NT2/D1 (cell line): ENCODE measurements at regions not wholly inside any gene's neighbourhood (a gene's known extent, or its start where the extent isn't known, plus 50 kb on each side); places are given as distances from the start of the nearest gene placed in this dataset.

Source experiments
- DNase-seq: peaks from one replicate; pipeline ENCODE4 v3.0.0-alpha.2; 2011; ENCODE audit warnings: low read depth, low spot score
- H3K27me3 ChIP-seq: 2 replicates; pipeline ENCODE4 v1.6.0; 2011; ENCODE audit warnings: mild to moderate bottlenecking; ENCODE audit not compliant: insufficient read length, insufficient read depth
- H3K36me3 ChIP-seq: 2 replicates; pipeline ENCODE4 v1.6.1; 2011; ENCODE audit warnings: mild to moderate bottlenecking, low read length, mixed read lengths; ENCODE audit not compliant: insufficient read depth, insufficient read length
- H3K4me1 ChIP-seq: 2 replicates; pipeline ENCODE4 v1.5.1; 2011; ENCODE audit not compliant: insufficient read depth, insufficient read length
- H3K4me3 ChIP-seq: 2 replicates; pipeline ENCODE4 v1.5.1; 2011; ENCODE audit warnings: low read depth; ENCODE audit not compliant: insufficient read length
- H3K9ac ChIP-seq: 2 replicates; pipeline ENCODE4 v1.6.0; 2011; ENCODE audit warnings: low read depth; ENCODE audit not compliant: insufficient read length
- H3K9me3 ChIP-seq: 2 replicates; pipeline ENCODE4 v1.5.1; 2011; ENCODE audit warnings: mild to moderate bottlenecking, low read length; ENCODE audit not compliant: insufficient read depth
- SUZ12 ChIP-seq: IDR thresholded peaks from 2 replicates; pipeline ENCODE4 v1.6.1; 2011; ENCODE audit not compliant: insufficient read length, insufficient read depth; ENCODE audit errors: extremely low read depth
- YY1 ChIP-seq: IDR thresholded peaks from 2 replicates; pipeline ENCODE4 v1.6.1; 2011; ENCODE audit not compliant: insufficient read length, insufficient read depth
- ZNF274 ChIP-seq: IDR thresholded peaks from 2 replicates; pipeline ENCODE4 v1.6.1; 2011; ENCODE audit warnings: mild to moderate bottlenecking, low read depth, low read length

- Histone ChIP-seq H3K4me3 (no peak overlapping the region), H3K9me3 (no peaks in the 10 kb centered on the region; the same call in 1 of the 2 replicates), H3K9ac (no peak overlapping the region), H3K27me3 (no peaks in the 10 kb centered on the region), H3K36me3 (no peaks in the 10 kb centered on the region), H3K4me1 (no peaks in the 10 kb centered on the region)
- DNase-seq = no peak
- no peak for TF ChIP-seq SUZ12
- no peak for TF ChIP-seq ZNF274
- TF ChIP-seq YY1 = no peak
Measured at GRCh38 chr10:89846281-89846630, 144.9 kb downstream of the KIF20B start.

DNA sequence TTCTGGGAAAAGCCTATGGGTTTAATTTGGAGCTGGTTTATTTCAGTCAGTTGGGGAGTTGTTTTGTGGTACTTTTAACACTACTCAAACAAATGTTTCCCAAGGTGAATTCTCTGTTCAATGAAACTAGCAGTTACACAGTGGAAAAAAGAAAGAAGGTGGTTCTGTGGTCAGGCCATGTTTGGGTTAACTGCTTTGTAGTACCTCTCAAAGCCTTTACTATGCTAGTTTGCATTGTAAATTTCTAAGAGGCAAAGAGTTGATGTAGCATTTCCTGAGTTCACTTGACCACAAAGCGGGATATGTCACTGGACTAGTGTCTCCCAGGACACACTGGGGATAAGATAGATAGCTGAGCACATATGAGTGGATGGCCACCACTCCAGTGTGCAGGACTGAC, 145.4 kb downstream of the KIF20B start:
- TF ChIP-seq YY1 = no peak
- TF ChIP-seq ZNF274 = no peak
- TF ChIP-seq SUZ12 = no peak

DNA sequence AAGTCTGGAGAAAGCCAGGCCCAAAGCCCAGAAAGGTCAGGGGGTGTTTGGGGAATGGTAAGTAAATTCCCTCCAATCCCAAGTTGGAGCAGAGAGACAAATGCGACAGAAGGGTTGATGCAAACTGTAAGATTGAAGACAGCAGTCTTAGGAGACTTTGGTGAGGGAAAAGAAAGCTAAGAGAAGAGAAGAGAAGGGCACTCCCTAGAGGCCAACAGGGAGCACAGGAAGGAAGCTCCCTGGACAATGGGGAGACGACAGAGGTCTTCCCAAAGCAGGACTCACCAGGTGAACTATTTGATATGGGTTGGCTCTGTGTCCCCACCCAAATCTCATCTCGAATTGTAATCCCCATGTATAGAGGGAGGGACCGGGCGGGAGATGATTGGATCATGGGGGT, 151.5 kb downstream of the KIF20B start:
- TF ChIP-seq YY1 (no peak), ZNF274 (no peak), SUZ12 (no peak)
- no peak overlapping the region for H3K9ac ChIP-seq
- H3K27me3 ChIP-seq = no peaks in the 10 kb centered on the region
- H3K4me3 ChIP-seq = no peak overlapping the region
- no peaks in the 10 kb centered on the region; the same call in 1 of the 2 replicates for H3K9me3 ChIP-seq
- no peaks in the 10 kb centered on the region for H3K4me1 ChIP-seq
- no peaks in the 10 kb centered on the region for H3K36me3 ChIP-seq
- DNase-seq = no peak

More for the DNA sequence above, 145.4 kb downstream of the KIF20B start:
- H3K27me3 ChIP-seq = no peaks in the 10 kb centered on the region
- no peaks in the 10 kb centered on the region for H3K4me1 ChIP-seq
- DNase-seq = no peak
- H3K9me3 ChIP-seq = no peaks in the 10 kb centered on the region; the same call in 1 of the 2 replicates
- H3K4me3 ChIP-seq = no peak overlapping the region
- no peaks in the 10 kb centered on the region for H3K36me3 ChIP-seq
- H3K9ac ChIP-seq = no peak overlapping the region

DNA sequence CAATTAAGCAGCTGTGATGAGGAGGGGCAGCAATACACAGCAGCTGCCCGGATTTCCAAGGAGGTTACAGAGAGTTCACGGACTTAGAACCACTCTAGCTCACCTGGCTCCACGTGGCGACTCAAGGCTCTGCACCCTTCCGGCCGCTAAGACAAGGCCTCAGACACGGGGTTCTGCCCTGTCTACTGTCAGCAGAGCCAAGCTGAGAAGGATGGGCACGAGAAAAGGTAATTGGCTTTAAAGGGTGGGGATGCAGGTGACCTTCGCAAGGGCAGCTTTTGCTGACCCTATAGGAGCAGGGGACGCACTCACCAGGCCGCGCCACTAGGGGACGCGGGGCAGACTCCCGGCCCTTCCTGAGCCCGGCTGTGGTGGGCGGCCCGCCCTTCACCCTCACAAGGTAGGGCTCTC, 152.4 kb downstream of the KIF20B start:
- H3K27me3 ChIP-seq = no peaks in the 10 kb centered on the region
- no peaks in the 10 kb centered on the region for H3K36me3 ChIP-seq
- no peaks in the 10 kb centered on the region for H3K4me1 ChIP-seq
- no peak overlapping the region for H3K4me3 ChIP-seq
- no peak for DNase-seq
- H3K9ac ChIP-seq = no peak overlapping the region
- no peaks in the 10 kb centered on the region; the same call in 1 of the 2 replicates for H3K9me3 ChIP-seq
- no peak for TF ChIP-seq YY1
- no peak for TF ChIP-seq ZNF274
- TF ChIP-seq SUZ12 = no peak

DNA sequence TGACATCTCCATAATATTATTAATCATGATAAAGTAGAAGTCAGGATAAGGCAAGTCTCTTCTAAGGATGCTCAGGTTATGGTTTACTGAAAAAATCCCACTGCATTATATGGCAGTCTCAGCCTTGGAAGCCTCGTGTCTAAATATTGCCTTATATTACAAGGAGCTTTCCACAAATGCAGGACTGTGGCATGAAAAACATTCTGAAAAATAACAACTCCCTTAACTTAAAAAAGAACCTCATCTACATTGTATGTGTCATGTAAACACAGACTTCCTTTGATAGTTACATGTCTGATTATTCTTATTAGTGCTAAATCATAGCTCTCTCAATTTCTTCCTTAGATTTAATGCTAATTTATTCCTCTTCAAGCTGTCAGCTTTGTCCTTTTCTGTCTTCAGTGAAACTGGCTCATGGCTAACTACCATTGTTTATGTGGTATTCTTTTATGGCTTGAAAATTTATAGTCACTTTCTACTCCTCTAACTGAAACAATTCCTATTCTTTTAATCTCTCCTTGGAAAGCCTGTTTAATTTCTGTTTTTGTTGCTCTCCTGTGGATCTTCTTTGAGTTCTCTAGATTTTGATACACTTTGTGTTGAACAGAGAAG, 156.1 kb downstream of the KIF20B start:
- TF ChIP-seq SUZ12 (no peak), ZNF274 (no peak), YY1 (no peak)
- DNase-seq = no peak
- Histone ChIP-seq H3K9me3 (no peaks in the 10 kb centered on the region; the same call in 1 of the 2 replicates), H3K27me3 (no peaks in the 10 kb centered on the region), H3K4me1 (no peaks in the 10 kb centered on the region), H3K36me3 (no peaks in the 10 kb centered on the region), H3K9ac (no peak overlapping the region), H3K4me3 (no peak overlapping the region)

DNA sequence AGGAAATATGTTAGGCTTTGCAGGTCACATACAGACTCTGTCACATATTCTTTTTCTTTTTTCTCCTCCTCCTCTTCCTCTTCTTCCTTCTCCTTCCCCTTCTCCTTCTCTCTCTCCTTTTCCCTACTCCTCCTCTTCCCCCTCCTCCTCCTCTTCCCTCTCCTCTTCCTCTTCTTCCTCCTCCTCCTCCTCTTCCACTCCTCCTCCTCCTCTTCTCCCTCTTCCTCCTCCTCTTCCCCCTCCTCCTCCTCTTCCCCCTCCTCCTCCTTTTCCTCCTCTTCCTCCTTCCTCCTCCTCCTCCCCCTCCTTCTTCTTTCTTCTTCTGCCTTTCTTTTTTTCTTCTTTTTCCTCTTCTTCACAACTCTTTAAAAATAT, 159.8 kb downstream of the KIF20B start:
- H3K4me3 ChIP-seq = no peak overlapping the region
- H3K9ac ChIP-seq = no peak overlapping the region
- no peaks in the 10 kb centered on the region for H3K9me3 ChIP-seq
- DNase-seq = no peak
- H3K4me1 ChIP-seq = no peaks in the 10 kb centered on the region
- no peaks in the 10 kb centered on the region for H3K36me3 ChIP-seq
- no peaks in the 10 kb centered on the region for H3K27me3 ChIP-seq
- TF ChIP-seq ZNF274 = no peak
- TF ChIP-seq SUZ12 = no peak
- no peak for TF ChIP-seq YY1

- no peak overlapping the region for H3K4me3 ChIP-seq
- DNase-seq = no peak
- no peaks in the 10 kb centered on the region for H3K27me3 ChIP-seq
- H3K36me3 ChIP-seq = no peaks in the 10 kb centered on the region
- no peaks in the 10 kb centered on the region for H3K4me1 ChIP-seq
- no peaks in the 10 kb centered on the region for H3K9me3 ChIP-seq
- TF ChIP-seq SUZ12 (no peak), YY1 (no peak), ZNF274 (no peak)
- H3K9ac ChIP-seq = no peak overlapping the region
Measured at GRCh38 chr10:89861584-89862301, 160.4 kb downstream of the KIF20B start.

DNA sequence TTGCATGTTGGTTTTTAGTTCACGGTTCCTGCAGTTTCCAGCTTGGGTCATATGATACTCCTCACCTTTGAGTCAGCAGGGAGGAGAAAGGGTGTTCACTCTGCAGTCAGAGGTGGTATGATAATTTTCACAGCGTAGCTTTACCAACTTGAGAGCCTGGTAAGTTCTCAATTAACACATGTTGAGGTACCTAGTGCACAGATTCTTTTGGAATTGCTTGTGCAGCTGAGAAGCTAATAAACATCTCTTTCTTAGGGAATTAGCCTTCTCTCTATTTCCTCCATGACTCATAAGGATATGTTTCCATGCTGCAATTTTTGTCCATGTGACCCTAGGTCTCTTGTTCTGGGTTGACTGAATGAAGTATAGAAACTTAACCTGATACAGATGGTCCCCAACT, 166.6 kb downstream of the KIF20B start:
- H3K4me3 ChIP-seq = no peak overlapping the region
- no peaks in the 10 kb centered on the region for H3K4me1 ChIP-seq
- DNase-seq = no peak
- no peak overlapping the region for H3K9ac ChIP-seq
- no peak for TF ChIP-seq YY1
- TF ChIP-seq ZNF274 = no peak
- TF ChIP-seq SUZ12 = no peak
- H3K36me3 ChIP-seq = no peaks in the 10 kb centered on the region
- no peaks in the 10 kb centered on the region for H3K27me3 ChIP-seq
- H3K9me3 ChIP-seq = no peaks in the 10 kb centered on the region
